HPDE6-E6E7 (cell line): ENCODE measurements at regions not wholly inside any gene's neighbourhood (a gene's known extent, or its start where the extent isn't known, plus 50 kb on each side); places are given as distances from the start of the nearest gene placed in this dataset.

Experiments
- DNase-seq: peaks from one replicate; pipeline ENCODE4 v3.0.0; 2011; ENCODE audit warnings: missing footprints; ENCODE audit errors: extremely low spot score

GRCh38 chr10:108690530-108690929 lies 1232.8 kb downstream of the XPNPEP1 start:
- no peak for DNase-seq

GRCh38 chr10:108689891-108690290 lies 1233.4 kb downstream of the XPNPEP1 start:
- no peak for DNase-seq

DNA sequence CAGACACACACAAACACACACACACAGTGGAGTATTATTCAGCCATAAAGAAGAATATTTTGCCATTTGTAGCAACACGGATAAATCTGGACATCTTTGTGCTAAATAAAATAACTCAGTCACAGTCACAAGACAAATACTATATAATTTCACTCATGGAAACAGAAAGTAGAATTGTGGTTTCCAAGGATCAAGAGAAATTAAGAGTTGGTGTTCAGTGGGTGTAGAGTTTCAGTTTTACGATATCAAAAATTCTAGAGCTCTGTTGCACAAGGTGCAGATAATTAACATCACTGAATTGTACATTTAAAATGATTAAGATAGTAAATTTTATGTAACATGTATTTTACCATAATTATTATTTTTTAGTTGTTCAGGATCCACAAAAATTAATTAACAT lies 1235.0 kb downstream of the XPNPEP1 start:
- no peak for DNase-seq

GRCh38 chr10:108685863-108686531 lies 1237.3 kb downstream of the XPNPEP1 start:
- no peak for DNase-seq

DNA sequence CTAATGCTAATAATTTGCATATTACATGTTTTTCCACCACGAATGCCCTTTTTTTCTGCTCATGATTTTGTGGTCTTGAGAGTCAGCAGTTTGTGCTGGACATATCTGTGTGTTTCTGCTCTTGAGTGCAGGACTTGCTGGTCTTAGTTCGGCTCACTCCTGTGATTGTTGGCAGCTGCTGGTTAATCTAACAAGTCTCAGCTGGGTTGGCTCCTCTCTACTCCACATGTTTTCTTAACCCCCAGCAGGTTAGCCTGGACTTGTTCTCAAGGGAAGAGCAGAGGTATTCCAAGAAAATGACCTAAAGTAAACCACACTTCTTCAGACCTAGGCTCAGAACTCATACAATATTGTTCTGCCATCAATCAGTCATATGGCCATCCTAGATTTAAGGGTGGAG lies 1238.9 kb downstream of the XPNPEP1 start:
- DNase-seq: no peak

GRCh38 chr10:108673741-108674140 lies 1249.6 kb downstream of the XPNPEP1 start:
- no peak for DNase-seq

DNA sequence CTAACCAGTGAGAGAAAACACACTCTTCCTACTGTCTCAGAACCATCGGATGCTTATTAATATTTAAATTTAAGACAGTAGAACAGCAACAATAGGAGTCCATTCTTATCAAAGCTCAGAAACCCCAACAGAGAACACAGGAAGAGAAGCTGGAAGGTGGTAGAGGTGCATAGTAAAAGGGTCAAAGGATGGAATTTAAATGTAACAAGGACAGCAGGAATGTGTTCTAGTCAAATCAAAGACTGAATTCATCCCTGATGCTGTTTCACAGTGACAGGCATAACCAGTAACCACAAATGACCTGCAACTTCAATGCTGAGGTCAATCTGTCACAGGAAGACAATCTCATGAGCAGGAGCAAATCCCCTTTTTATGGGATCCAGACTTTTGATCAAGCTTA lies 1259.7 kb downstream of the XPNPEP1 start:
- no peak for DNase-seq

GRCh38 chr10:108662975-108663374 lies 1260.3 kb downstream of the XPNPEP1 start:
- DNase-seq: no peak

DNA sequence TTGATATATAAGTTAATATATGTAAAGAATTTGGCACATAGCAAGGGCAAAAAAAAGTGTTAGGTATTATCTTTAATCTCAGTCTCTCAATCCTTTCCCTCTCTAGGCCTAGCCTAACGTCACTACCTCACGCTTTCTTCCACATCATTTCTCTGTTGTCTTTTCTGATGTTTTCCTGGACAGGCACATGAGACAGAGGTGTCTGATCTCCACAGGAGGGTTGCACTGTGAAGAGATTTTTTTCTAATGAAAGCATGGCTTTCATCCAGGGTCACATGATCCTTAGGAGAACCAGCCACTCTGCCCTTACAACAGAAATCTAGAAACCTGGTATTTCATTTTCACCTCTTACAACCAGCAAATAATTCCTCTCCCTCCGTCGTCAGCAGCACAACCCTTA lies 1268.3 kb downstream of the XPNPEP1 start:
- no peak for DNase-seq

- DNase-seq: no peak
Observed at GRCh38 chr10:108653531-108653930, 1269.8 kb downstream of the XPNPEP1 start.

- DNase-seq: no peak
Observed at GRCh38 chr10:108639010-108639409, 1284.3 kb downstream of the XPNPEP1 start.

- no peak for DNase-seq
Observed at GRCh38 chr10:108638225-108638624, 1285.1 kb downstream of the XPNPEP1 start.

- DNase-seq: no peak
Observed at GRCh38 chr10:108633046-108633445, 1290.3 kb downstream of the XPNPEP1 start.

DNA sequence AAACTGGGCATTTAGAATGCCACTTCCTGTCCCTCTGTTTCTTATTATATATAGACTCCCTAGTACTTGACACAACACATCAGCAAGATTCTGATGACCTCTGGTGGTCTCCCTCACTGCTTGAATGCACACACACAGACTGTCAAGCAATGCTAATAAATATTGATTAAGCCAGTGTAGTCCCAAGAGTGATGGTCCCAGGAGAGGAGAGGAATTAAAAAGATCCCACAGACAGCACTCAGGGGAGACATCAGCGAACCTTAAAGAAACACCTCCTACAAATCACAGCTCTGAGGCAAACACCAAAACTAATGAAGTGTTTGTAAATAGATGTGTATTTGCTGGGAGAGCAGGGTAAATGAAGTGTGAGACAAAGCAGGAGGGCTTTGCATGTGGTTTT lies 1291.2 kb downstream of the XPNPEP1 start:
- DNase-seq: no peak

GRCh38 chr10:108631332-108631731 lies 1292.0 kb downstream of the XPNPEP1 start:
- no peak for DNase-seq

DNA sequence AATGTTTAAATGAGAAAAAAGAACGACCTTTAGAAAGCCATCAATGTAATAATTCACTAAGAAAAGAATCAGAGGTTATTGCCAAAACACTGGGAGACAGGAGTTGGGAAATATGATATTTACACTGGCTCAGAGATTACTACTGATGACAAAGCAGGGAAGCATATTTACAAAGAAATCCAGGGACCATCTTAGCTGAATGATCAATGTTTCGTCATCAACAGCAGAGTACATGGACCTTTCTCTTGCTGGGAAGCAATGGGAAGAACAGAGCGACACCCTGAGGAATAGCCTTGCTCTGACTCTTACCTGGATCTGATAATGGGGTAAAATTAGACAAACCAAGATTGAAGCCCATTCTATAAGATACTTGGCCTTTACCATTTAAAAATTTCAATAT lies 1293.5 kb downstream of the XPNPEP1 start:
- no peak for DNase-seq

- DNase-seq: no peak
Observed at GRCh38 chr10:108624052-108624451, 1299.3 kb downstream of the XPNPEP1 start.

DNA sequence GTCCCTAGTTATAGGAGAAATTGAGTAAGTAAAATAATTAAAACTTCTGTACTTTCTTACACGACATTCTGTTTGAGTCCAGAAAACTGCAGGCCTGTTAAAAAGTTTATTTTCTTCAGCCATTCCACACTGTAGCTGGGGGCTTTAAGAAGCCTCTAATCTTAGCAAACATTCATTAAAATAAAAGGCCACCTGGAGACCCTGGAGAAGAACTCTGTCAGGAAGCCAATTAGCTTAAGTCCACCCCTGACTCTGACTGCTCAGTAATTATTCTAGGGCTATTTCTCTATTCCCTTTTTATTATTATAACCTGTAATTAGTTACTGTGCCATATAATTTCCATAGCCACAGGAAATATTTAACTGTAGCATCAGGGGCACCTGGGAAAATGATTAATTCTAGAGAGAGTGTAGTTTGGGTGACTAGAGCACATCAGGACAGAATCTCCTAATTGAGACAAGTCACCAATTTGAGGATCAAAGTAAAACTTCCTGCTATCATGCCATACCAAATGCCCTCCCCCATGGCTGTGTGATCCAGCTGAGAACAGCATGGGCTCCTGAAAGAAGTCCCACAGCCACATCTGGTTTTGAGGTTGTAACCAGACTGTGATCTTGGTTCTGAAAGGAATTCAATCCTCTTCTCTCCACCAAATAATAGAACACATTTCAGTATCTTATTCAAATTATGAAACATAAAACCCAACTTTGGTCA lies 1302.3 kb downstream of the XPNPEP1 start:
- no peak for DNase-seq

DNA sequence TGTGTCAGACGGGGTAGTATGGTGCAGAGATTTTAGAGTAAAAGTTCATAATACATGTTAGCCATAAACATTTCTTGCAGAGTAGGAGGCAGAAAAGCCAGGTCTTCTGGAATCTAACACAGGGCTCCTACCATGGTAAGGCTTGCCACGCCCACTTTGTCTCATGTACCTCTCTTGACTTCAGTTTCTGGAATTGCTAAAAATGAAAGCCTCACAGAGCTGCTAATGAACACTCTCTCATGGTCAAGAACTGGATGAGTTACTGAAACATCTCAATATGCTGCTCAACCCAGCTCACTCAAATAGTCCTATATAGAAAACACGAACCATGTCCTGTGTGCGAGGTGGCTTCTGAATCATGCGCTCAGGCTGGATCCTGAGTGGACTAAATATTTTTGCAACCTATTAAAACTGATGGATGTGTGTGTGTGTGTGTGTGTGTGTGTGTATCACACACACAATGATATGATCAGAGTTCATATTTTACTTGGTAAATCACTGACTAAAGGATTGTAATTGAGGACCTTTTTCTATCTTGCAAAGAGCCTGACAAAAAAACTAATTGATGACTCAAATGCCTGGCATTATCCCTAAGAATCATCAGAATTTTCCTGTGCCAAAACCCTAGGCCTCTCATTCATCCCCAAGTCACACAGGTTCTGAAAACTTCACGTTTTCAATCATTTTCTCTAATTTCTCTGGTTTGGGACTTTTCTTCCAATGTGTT lies 1306.6 kb downstream of the XPNPEP1 start:
- no peak for DNase-seq

GRCh38 chr10:108615576-108616320 lies 1307.6 kb downstream of the XPNPEP1 start:
- no peak for DNase-seq

DNA sequence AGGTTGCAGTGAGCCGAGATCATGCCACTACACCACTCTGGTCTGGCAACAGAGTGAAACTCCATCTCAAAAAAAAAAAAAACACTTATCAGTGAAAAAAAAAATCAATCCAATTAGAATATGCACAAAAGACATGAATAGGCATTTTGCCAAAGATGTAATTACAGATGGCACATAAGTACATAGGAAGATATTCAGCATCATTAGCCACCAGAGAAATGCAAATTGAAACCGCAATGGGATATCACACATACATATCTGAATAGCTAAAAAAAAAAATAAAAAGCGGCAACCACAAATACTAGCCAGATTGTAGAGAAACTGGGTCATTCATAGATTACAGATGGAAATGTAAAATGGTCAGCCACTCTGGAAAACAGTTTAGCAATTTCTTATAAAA lies 1310.8 kb downstream of the XPNPEP1 start:
- no peak for DNase-seq

DNA sequence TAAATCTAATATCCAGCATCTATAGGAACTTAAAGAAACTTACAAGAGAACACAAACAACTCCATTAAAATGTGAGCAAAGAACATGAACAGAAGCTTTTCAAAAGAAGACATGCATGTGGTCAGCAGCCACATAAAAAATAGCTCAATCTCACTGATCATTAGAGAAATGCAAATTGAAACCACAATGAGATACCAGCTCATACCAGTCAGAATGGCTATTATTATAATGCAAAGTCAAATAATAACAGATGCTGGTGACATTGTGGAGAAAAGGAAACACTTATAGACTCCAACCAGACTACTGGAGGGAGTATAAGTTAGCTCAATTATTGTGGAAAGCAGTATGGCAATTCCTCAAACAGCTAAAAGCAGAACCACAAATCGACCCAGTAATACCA lies 1314.5 kb downstream of the XPNPEP1 start:
- no peak for DNase-seq
